22Rv1 (cell line): ENCODE measurements at regions not wholly inside any gene's neighbourhood (a gene's known extent, or its start where the extent isn't known, plus 50 kb on each side); places are given as distances from the start of the nearest gene placed in this dataset.

Source experiments
- H3K27ac ChIP-seq: fragments of 450-650 bp; 2 replicates; pipeline ENCODE4 v1.5.1; 2017
- CTCF ChIP-seq: fragments of 450-650 bp; IDR thresholded peaks from 2 replicates; pipeline ENCODE4 v1.5.1; 2017; ENCODE audit warnings: mild to moderate bottlenecking
- ZFX ChIP-seq: fragments of 450-650 bp; IDR thresholded peaks from 2 replicates; pipeline ENCODE4 v1.6.1; 2017; ENCODE audit warnings: antibody characterized with exemption, borderline replicate concordance

- H3K27ac ChIP-seq, result no peak overlapping the region
- TF ChIP-seq CTCF, result no peak
- no peak for TF ChIP-seq ZFX
Observed at GRCh38 chr7:84314263-84314662, 119.7 kb upstream of the SEMA3A start.

GRCh38 chr7:84304407-84304806 is 109.8 kb upstream of the SEMA3A start:
- no peak overlapping the region for H3K27ac ChIP-seq
- TF ChIP-seq ZFX (no peak), CTCF (no peak)

GRCh38 chr7:84302949-84303348 is 108.4 kb upstream of the SEMA3A start:
- TF ChIP-seq CTCF, result no peak
- no peak for TF ChIP-seq ZFX
- no peak overlapping the region for H3K27ac ChIP-seq

GRCh38 chr7:84297616-84298015 is 103.0 kb upstream of the SEMA3A start:
- TF ChIP-seq ZFX, result no peak
- no peak for TF ChIP-seq CTCF
- no peak overlapping the region for H3K27ac ChIP-seq

- no peak for TF ChIP-seq CTCF
- no peak for TF ChIP-seq ZFX
Observed at GRCh38 chr7:84294847-84295455, 100.4 kb upstream of the SEMA3A start.

GRCh38 chr7:84294391-84294790 is 99.8 kb upstream of the SEMA3A start:
- TF ChIP-seq ZFX, result no peak
- TF ChIP-seq CTCF, result no peak
- no peak overlapping the region for H3K27ac ChIP-seq

More at GRCh38 chr7:84294847-84295455, 100.4 kb upstream of the SEMA3A start:
- no peak overlapping the region for H3K27ac ChIP-seq

GRCh38 chr7:84291756-84292155 is 97.2 kb upstream of the SEMA3A start:
- H3K27ac ChIP-seq, result no peak overlapping the region
- no peak for TF ChIP-seq ZFX

GRCh38 chr7:84283798-84284197 is 89.2 kb upstream of the SEMA3A start:
- TF ChIP-seq ZFX (no peak), CTCF (no peak)
- H3K27ac ChIP-seq, result no peak overlapping the region
